ENCODE measurements at regions not wholly inside any gene's neighbourhood (a gene's known extent, or its start where the extent isn't known, plus 50 kb on each side); places are given as distances from the start of the nearest gene placed in this dataset.

- POLR2A ChIA-PET = interaction anchor here (0.8 to 1.8 kb wide), 3 partner anchors 7 to 12 kb away, joined by 3 to 6 read pairs (median 4); no protein-coding TSS in a partner anchor
Observed at GRCh38 chr6:149158076-149158475, 159.4 kb upstream of the TAB2 start.

DNA sequence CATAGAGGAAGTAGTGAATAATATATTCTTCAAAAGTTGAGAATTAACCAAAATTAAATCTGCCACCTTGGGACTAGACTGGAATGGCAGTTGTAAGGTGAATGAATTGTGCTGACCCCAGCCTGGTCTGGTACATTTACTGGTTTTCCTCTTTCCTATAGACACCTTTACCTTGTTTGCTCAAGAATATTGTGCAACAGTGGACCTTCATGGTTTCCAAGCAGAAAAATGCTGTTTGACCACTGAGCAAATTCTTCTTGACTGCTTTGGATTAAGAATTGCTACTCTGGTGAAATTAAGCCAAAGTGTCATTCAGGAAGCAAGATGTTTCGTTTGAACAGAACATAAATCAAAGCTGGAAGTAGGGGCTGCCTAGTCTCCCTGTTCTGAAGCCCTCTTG lies 156.6 kb upstream of the TAB2 start:
- H3K36me3 ChIP-seq (ENCODE audit: control insufficient read depth, insufficient read depth, low read length) = no peaks in the 10 kb centered on the region
- H3K9me3 ChIP-seq (replicated peaks; ENCODE audit: control insufficient read depth, insufficient read depth, low read depth, low read length) = no peaks in the 10 kb centered on the region
- POLR2A ChIA-PET = no interaction called here
- no peak for ATAC-seq
- no peak overlapping the region for H3K4me3 ChIP-seq
- no peaks in the 10 kb centered on the region for H3K27me3 ChIP-seq (ENCODE audit: control insufficient read depth in 2 of 2, insufficient read depth in 2 of 2, low read length in 2 of 2)
- no peak overlapping the region for H3K27ac ChIP-seq (ENCODE audit: extremely low read depth, low read depth, low read length)
- DNase-seq (ENCODE audit: extremely low read depth in 1 of 4, low spot score in 3 of 4) = no peak
- H3K4me2 ChIP-seq (ENCODE audit: insufficient read depth, low read length) = no peak overlapping the region
- no peak overlapping the region for H3K9ac ChIP-seq (ENCODE audit: insufficient read depth in 1 of 2, low read depth in 2 of 2, low read length in 2 of 2)
- 12% methylated on average over 1 of the region's 1 CpG for WGBS (ENCODE audit: insufficient coverage, low coverage, missing lambda C conversion rate)
- H4K20me1 ChIP-seq (replicated peaks; ENCODE audit: control insufficient read depth, insufficient read depth, low read length) = no peaks in the 10 kb centered on the region
- H2AFZ ChIP-seq (ENCODE audit: low read depth, low read length) = no peak overlapping the region
- no TSS peak for BruUV-seq (replicated peaks)
- intact Hi-C loops (cut with micrococcal nuclease) = no loop called here
- H3K4me1 ChIP-seq (replicated peaks in 1 of 2; ENCODE audit: control insufficient read depth in 2 of 2, insufficient read depth in 2 of 2, low read length in 2 of 2) = no peaks in the 10 kb centered on the region
- H3K9me1 ChIP-seq (ENCODE audit: control insufficient read depth, insufficient read depth, low read length) = no peaks in the 10 kb centered on the region
- no peaks in the 10 kb centered on the region for H3K79me2 ChIP-seq (ENCODE audit: control insufficient read depth, insufficient read depth, low read length)
- in situ Hi-C loops (cut with MboI) = no loop called here
- TF ChIP-seq CEBPG (CRISPR knock-in tag; IDR thresholded peaks at IDR 0.05) (no peak), CEBPG (tag; conservative IDR thresholded peaks at IDR 0.05 in 1 of 2, IDR thresholded peaks at IDR 0.05 in 1 of 2) (peak in 1 of 2 experiments; percentile 40; a peak in 1 of 4 replicates), KLF1 (tag; IDR thresholded peaks at IDR 0.05) (no peak), CEBPB (tag; IDR thresholded peaks at IDR 0.05) (0 out of 2 replicates have a peak, but pooled peaks have one; percentile 49)
- no peak for FAIRE-seq
- CTCF ChIA-PET (ENCODE audit: low intra/inter-chr PET ratio) = no interaction called here

More at GRCh38 chr6:149158076-149158475, 159.4 kb upstream of the TAB2 start:
- H3K9ac ChIP-seq (ENCODE audit: insufficient read depth in 1 of 2, low read depth in 2 of 2, low read length in 2 of 2) = no peak overlapping the region
- WGBS (ENCODE audit: insufficient coverage, low coverage, missing lambda C conversion rate) = 44% methylated on average over 6 of the region's 6 CpGs
- CTCF ChIA-PET (ENCODE audit: low intra/inter-chr PET ratio) = no interaction called here
- no peaks in the 10 kb centered on the region for H3K9me1 ChIP-seq (ENCODE audit: control insufficient read depth, insufficient read depth, low read length)
- in situ Hi-C loops (cut with MboI) = no loop called here
- H3K4me3 ChIP-seq = no peak overlapping the region
- no TSS peak for BruUV-seq (replicated peaks)
- ATAC-seq = no peak
- intact Hi-C loops (cut with micrococcal nuclease) = no loop called here
- H4K20me1 ChIP-seq (replicated peaks; ENCODE audit: control insufficient read depth, insufficient read depth, low read length) = no peaks in the 10 kb centered on the region
- H3K27me3 ChIP-seq (ENCODE audit: control insufficient read depth in 2 of 2, insufficient read depth in 2 of 2, low read length in 2 of 2) = no peaks in the 10 kb centered on the region
- no peak for FAIRE-seq
- no peak overlapping the region for H2AFZ ChIP-seq (ENCODE audit: low read depth, low read length)
- no peaks in the 10 kb centered on the region for H3K79me2 ChIP-seq (ENCODE audit: control insufficient read depth, insufficient read depth, low read length)
- no peaks in the 10 kb centered on the region for H3K9me3 ChIP-seq (replicated peaks; ENCODE audit: control insufficient read depth, insufficient read depth, low read depth, low read length)
- no peaks in the 10 kb centered on the region for H3K36me3 ChIP-seq (ENCODE audit: control insufficient read depth, insufficient read depth, low read length)
- H3K4me1 ChIP-seq (replicated peaks in 1 of 2; ENCODE audit: control insufficient read depth in 2 of 2, insufficient read depth in 2 of 2, low read length in 2 of 2) = no peaks in the 10 kb centered on the region
- no peak for DNase-seq (ENCODE audit: extremely low read depth in 1 of 4, low spot score in 3 of 4)
- no peak overlapping the region for H3K27ac ChIP-seq (ENCODE audit: extremely low read depth, low read depth, low read length)
- TF ChIP-seq MTA1 (IDR thresholded peaks at IDR 0.05; ENCODE audit: borderline replicate concordance) = no peak
- no peak for TF ChIP-seq ZNF75A (CRISPR knock-in tag; IDR thresholded peaks at IDR 0.05)
- no peak for TF ChIP-seq CBFA2T3 (IDR thresholded peaks at IDR 0.05)
- TF ChIP-seq ZNF589 (CRISPR knock-in tag; IDR thresholded peaks at IDR 0.05; ENCODE audit: low read depth) = no peak
- TF ChIP-seq, protein P1, sequence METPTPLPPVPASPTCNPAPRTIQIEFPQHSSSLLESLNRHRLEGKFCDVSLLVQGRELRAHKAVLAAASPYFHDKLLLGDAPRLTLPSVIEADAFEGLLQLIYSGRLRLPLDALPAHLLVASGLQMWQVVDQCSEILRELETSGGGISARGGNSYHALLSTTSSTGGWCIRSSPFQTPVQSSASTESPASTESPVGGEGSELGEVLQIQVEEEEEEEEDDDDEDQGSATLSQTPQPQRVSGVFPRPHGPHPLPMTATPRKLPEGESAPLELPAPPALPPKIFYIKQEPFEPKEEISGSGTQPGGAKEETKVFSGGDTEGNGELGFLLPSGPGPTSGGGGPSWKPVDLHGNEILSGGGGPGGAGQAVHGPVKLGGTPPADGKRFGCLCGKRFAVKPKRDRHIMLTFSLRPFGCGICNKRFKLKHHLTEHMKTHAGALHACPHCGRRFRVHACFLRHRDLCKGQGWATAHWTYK (CRISPR knock-in tag; IDR thresholded peaks at IDR 0.05) = no peak
- peak; percentile 10 for TF ChIP-seq MEIS2 (IDR thresholded peaks at IDR 0.05; ENCODE audit: partially characterized antibody)
- TF ChIP-seq POLR2H (tag; IDR thresholded peaks at IDR 0.05; ENCODE audit: low read depth) = no peak
- no peak overlapping the region for H3K4me2 ChIP-seq (ENCODE audit: insufficient read depth, low read length)
